Thyroid gland (tissue), 4 donors: ENCODE measurements at regions not wholly inside any gene's neighbourhood (a gene's known extent, or its start where the extent isn't known, plus 50 kb on each side); places are given as distances from the start of the nearest gene placed in this dataset.

Experiments used
- DNase-seq, 2 donors: peaks; one replicate each; pipeline ENCODE4 v3.0.0-alpha.2; 2019
- H3K27ac ChIP-seq, 3 donors: fragments of 200-600 bp; sonication (generic); 1 replicate in 2 of 3; 2 replicates in 1 of 3; pipeline ENCODE4 v1.5.1; 2016 to 2019; ENCODE audit warnings: mild to moderate bottlenecking in 1 of 3, moderate library complexity in 1 of 3
- H3K27me3 ChIP-seq: fragments of 200-600 bp; sonication (generic); one replicate; pipeline ENCODE4 v1.5.1; 2019
- H3K36me3 ChIP-seq, 2 donors: fragments of 200-600 bp; sonication (generic); one replicate each; pipeline ENCODE4 v1.5.1; 2016 to 2019
- H3K4me1 ChIP-seq, 2 donors: fragments of 200-600 bp; sonication (generic); one replicate each; pipeline ENCODE4 v1.5.1; 2017 to 2019
- H3K4me3 ChIP-seq, 3 donors: fragments of 200-600 bp; sonication (generic); replicated peaks in 1 of 3; 1 replicate in 2 of 3; 2 replicates in 1 of 3; pipeline ENCODE4 v1.5.1; 2016; ENCODE audit warnings: mild to moderate bottlenecking in 1 of 3
- H3K9me3 ChIP-seq: fragments of 200-600 bp; sonication (generic); one replicate; pipeline ENCODE4 v1.5.1; 2017
- POLR2A ChIP-seq, 2 donors: fragments of 450-650 bp; IDR thresholded peaks; one replicate each; pipeline ENCODE4 v1.6.1; 2017; ENCODE audit warnings: antibody characterized with exemption in 2 of 2, mild to moderate bottlenecking in 2 of 2, moderate library complexity in 1 of 2
- WGBS, 2 donors: methylation state at CpG; one replicate each; pipeline ENCODE4 v1.1.5; 2017; 5-methylcytosine and 5-hydroxymethylcytosine counted together
- intact Hi-C: fragments of 100-400 bp; cut with DNase I; formaldehyde crosslinking; loops from one replicate; pipeline ENCODE4 v1.15.1; 2023
- TF ChIP-seq, protein P1 (sequence below), 6 experiments: fragments of 200-600 bp in 3 of 6; fragments of 450-650 bp in 3 of 6; sonication (generic) in 3 of 6; IDR thresholded peaks; one replicate each; pipeline ENCODE4 v1.5.1; 2016 to 2019; ENCODE audit warnings: antibody characterized with exemption in 6 of 6, mild to moderate bottlenecking in 2 of 6, inconsistent platforms in 1 of 6, moderate library complexity in 1 of 6

DNA sequence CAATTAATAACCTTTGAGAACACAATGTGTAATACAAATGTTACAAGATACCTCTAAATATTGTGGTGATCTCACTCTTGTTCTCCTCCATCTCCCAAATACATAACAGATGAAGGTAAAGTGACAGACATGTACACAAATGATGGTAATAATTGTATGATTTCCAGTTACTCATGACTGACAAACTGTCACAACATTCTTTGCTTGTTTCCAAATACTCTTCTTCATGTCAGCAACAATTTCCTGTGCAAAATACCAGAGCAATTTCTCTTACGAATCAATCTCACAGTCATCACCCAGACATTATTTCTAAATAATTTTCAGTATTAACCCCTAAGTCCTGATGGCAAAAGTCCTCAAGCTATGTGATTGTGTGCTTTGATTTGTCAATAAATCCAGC, 92.9 kb downstream of the RPS12 start:
- Histone ChIP-seq H3K4me1 (peaks cover 0 to 5% of the 10 kb centered on the region in 2 donors), H3K4me3 (no peak overlapping the region), H3K27ac (no peak overlapping the region), H3K9me3 (no peaks in the 10 kb centered on the region), H3K36me3 (no peaks in the 10 kb centered on the region), H3K27me3 (no peaks in the 10 kb centered on the region)
- 67 to 79% methylated on average over 1 of the region's 1 CpG for WGBS, 2 donors
- intact Hi-C loops: no loop called here
- no peak for DNase-seq
- TF ChIP-seq, protein P1, sequence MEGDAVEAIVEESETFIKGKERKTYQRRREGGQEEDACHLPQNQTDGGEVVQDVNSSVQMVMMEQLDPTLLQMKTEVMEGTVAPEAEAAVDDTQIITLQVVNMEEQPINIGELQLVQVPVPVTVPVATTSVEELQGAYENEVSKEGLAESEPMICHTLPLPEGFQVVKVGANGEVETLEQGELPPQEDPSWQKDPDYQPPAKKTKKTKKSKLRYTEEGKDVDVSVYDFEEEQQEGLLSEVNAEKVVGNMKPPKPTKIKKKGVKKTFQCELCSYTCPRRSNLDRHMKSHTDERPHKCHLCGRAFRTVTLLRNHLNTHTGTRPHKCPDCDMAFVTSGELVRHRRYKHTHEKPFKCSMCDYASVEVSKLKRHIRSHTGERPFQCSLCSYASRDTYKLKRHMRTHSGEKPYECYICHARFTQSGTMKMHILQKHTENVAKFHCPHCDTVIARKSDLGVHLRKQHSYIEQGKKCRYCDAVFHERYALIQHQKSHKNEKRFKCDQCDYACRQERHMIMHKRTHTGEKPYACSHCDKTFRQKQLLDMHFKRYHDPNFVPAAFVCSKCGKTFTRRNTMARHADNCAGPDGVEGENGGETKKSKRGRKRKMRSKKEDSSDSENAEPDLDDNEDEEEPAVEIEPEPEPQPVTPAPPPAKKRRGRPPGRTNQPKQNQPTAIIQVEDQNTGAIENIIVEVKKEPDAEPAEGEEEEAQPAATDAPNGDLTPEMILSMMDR (IDR thresholded peaks at IDR 0.05): no peak
- TF ChIP-seq POLR2A (IDR thresholded peaks at IDR 0.05): no peak

DNA sequence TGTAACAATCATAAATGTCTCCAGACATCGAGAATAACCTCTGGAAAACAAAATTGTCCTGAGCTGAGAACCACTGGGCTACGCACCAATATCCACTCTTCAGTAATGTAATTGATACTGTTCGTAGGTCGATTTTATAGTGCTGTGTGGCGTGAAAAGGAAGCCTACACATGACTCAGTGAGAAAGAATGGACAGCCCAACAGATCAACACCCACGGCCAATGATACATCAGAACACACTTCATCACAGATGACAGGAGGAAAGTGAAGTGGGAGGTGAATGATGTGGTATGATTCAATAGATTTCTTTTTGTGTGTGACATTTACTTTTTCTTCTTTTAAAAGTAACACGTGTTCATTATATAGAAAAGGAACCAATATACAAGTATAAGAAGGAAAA, 93.5 kb downstream of the RPS12 start:
- intact Hi-C loops: no loop called here
- H3K36me3 ChIP-seq: no peaks in the 10 kb centered on the region
- 88 to 91% methylated on average over 7 of the region's 7 CpGs for WGBS, 2 donors
- H3K27ac ChIP-seq: no peak overlapping the region
- TF ChIP-seq, protein P1 (IDR thresholded peaks at IDR 0.05): no peak
- no peak for TF ChIP-seq POLR2A (IDR thresholded peaks at IDR 0.05)
- H3K9me3 ChIP-seq: no peaks in the 10 kb centered on the region
- DNase-seq: no peak
- H3K27me3 ChIP-seq: no peaks in the 10 kb centered on the region
- no peak overlapping the region for H3K4me3 ChIP-seq
- H3K4me1 ChIP-seq: peaks cover 0 to 4% of the 10 kb centered on the region in 2 donors

DNA sequence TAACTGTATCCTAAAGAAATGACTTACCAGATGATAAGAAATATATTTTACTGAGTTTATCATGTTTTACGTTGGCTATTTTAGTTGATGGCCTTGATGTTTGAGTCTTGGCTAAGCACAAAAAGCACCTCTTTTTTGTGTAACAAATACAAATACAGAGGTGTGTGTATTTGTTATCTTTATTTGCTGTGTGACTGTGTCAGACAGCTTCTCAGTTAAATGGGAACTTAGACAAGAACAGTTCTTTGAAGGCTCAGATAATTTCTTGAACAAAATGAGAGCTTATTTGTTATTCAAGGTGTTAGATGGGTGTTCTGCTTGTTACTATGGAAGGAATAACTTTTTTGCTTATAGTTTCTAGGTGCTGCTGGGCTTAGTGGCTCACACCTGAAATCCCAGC, 95.4 kb downstream of the RPS12 start:
- no peak for TF ChIP-seq POLR2A (IDR thresholded peaks at IDR 0.05)
- TF ChIP-seq, protein P1 (IDR thresholded peaks at IDR 0.05): no peak
- DNase-seq: no peak
- Histone ChIP-seq H3K4me3 (no peak overlapping the region), H3K27me3 (no peaks in the 10 kb centered on the region), H3K27ac (no peak overlapping the region), H3K9me3 (no peaks in the 10 kb centered on the region), H3K36me3 (no peaks in the 10 kb centered on the region), H3K4me1 (no peaks in the 10 kb centered on the region)
- intact Hi-C loops: no loop called here
- WGBS, 2 donors: 86 to 98% methylated on average over 1 of the region's 1 CpG

DNA sequence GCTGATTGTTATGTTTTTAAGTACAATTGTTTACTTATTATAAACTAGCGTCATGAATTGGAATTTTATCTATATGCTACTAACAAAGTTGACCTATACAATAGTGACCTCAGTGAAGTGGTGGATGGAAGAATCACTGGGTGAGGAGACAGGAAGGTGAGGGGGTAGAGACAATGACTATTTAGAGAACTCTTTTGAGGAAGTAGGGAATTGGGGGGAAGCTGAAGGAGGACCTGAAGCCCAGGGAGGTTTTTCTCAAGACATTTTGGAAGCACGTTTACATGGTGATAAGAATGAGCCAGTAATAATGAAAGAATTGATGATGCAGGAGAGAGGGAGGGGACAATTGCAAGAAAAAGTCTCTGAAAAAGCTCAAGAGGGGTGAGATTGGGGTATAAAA, 96.4 kb downstream of the RPS12 start:
- no peak overlapping the region for H3K4me3 ChIP-seq
- H3K9me3 ChIP-seq: no peaks in the 10 kb centered on the region
- DNase-seq: no peak
- no peaks in the 10 kb centered on the region for H3K4me1 ChIP-seq
- H3K27ac ChIP-seq: no peak overlapping the region
- WGBS, 2 donors: 66 to 72% methylated on average over 2 of the region's 2 CpGs
- no peak for TF ChIP-seq POLR2A (IDR thresholded peaks at IDR 0.05)
- TF ChIP-seq, protein P1 (IDR thresholded peaks at IDR 0.05): no peak
- H3K27me3 ChIP-seq: no peaks in the 10 kb centered on the region
- H3K36me3 ChIP-seq: no peaks in the 10 kb centered on the region
- intact Hi-C loops: no loop called here

DNA sequence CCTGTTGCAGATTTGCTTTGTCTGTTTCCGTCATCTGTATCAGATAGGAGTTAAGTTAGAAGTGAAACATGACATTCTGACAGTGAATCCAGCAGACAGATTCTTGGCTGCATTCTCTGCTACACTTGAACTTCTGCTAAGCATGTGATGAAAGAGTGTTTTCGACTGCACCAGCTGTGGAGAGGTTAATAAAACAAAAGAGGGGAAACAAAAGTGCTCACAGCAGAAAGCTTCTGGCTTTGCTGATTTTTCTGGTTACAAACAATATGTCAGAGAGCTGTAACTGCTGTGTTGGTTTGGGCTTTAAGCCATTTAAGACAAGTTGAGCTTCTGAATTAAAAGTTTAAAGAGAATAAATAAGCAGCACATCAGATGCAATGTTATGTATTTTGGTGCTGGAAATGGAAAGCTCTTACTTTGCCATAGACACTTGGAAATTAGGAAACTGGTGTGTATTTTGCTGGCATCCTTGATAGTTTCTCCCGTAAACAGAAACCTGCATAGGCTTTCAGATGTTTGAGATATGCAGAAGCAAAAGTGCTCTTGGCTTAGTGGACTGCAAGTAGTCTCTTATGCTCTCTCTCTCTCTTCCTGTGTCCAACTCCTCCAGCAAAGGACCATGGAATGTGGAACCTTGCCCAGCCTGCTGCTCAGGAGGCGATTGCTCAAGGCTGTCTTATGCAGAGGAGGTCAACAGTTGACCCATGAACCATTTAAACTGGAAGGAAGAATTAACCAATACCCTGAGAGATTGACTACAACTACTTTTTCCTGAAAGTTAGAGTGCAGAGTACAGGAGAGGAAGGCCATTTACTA, 104.9 kb downstream of the RPS12 start:
- Histone ChIP-seq H3K36me3 (no peaks in the 10 kb centered on the region), H3K27ac (peak overlapping the region; percentile 37 to 76 (median 67))
- intact Hi-C loops: no loop called here

More for the DNA sequence above, 104.9 kb downstream of the RPS12 start:
- Histone ChIP-seq H3K4me1 (peaks cover 11 to 14% of the 10 kb centered on the region in 2 donors), H3K9me3 (no peaks in the 10 kb centered on the region), H3K27me3 (no peaks in the 10 kb centered on the region), H3K4me3 (no peak overlapping the region)
- DNase-seq: peak; percentile 89 to 91
- TF ChIP-seq, protein P1 (IDR thresholded peaks at IDR 0.05): no peak
- no peak for TF ChIP-seq POLR2A (IDR thresholded peaks at IDR 0.05)
- 9 to 12% methylated on average over 4 of the region's 4 CpGs for WGBS, 2 donors
